SK-N-MC (cell line): ENCODE measurements at regions not wholly inside any gene's neighbourhood (a gene's known extent, or its start where the extent isn't known, plus 50 kb on each side); places are given as distances from the start of the nearest gene placed in this dataset.

ENCODE experiments used
- DNase-seq: peaks from one replicate; pipeline ENCODE4 v3.0.0-alpha.2; 2011; ENCODE audit warnings: low read depth, low spot score
- H3K27ac ChIP-seq: fragments of 200-600 bp; sonication (generic); 2 replicates; pipeline ENCODE4 v1.5.1; 2016; ENCODE audit warnings: mixed run types
- H3K36me3 ChIP-seq: fragments of 200-600 bp; sonication (generic); 2 replicates; pipeline ENCODE4 v1.6.1; 2017; ENCODE audit warnings: antibody characterized with exemption, low read length, mixed read lengths; ENCODE audit not compliant: insufficient read depth
- H3K4me3 ChIP-seq: fragments of 200-600 bp; sonication (generic); 2 replicates; pipeline ENCODE4 v1.5.1; 2016
- H3K9ac ChIP-seq: fragments of 200-600 bp; sonication (generic); 2 replicates; pipeline ENCODE4 v1.8.0; 2017; ENCODE audit warnings: mixed run types, mixed read lengths; ENCODE audit not compliant: insufficient read length
- H3K9me3 ChIP-seq: fragments of 200-600 bp; sonication (generic); 2 replicates; pipeline ENCODE4 v1.6.1; 2017; ENCODE audit warnings: low read depth, mild to moderate bottlenecking, antibody characterized with exemption, low read length, moderate library complexity, mixed read lengths
- EZH2 ChIP-seq: fragments of 200-600 bp; sonication (generic); IDR thresholded peaks from one replicate; pipeline ENCODE4 v1.6.1; 2017; ENCODE audit warnings: antibody characterized with exemption
- FOXP2 ChIP-seq: optimal IDR thresholded peaks from 2 replicates; pipeline ENCODE3; 2011; ENCODE audit warnings: mild to moderate bottlenecking, moderate library complexity; ENCODE audit not compliant: insufficient read depth; ENCODE audit errors: extremely low read length, control extremely low read depth
- POLR2AphosphoS5 ChIP-seq: IDR thresholded peaks from 2 replicates; pipeline ENCODE4 v1.6.1; 2012; ENCODE audit warnings: mild to moderate bottlenecking, low read depth, low read length, borderline replicate concordance

DNA sequence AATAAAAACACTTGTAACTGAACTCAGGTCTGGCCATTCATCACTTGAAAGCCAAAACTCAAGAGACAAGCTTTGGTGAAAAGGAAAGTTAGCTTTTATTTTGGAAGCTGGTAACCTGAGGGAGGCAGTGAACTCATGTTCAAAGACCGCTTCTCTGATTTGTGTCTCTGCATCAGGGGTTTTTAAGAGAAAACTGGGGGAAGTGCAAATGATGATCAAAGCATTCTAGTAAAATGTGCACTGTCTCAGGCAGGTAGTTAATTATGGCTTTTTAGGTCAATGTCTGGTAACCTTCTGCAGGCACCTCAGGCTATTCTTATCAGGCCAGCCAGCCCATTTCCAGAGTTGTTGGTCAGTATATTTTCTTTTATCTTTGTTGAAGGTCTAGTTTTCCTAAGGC is 162.2 kb downstream of the SYT10 start:
- no peaks in the 10 kb centered on the region for H3K36me3 ChIP-seq
- no peaks in the 10 kb centered on the region for H3K9me3 ChIP-seq
- H3K27ac ChIP-seq = no peak overlapping the region
- TF ChIP-seq POLR2AphosphoS5 = no peak
- no peak for TF ChIP-seq FOXP2
- no peak for TF ChIP-seq EZH2
- no peak overlapping the region for H3K4me3 ChIP-seq
- no peak overlapping the region for H3K9ac ChIP-seq
- DNase-seq = no peak

DNA sequence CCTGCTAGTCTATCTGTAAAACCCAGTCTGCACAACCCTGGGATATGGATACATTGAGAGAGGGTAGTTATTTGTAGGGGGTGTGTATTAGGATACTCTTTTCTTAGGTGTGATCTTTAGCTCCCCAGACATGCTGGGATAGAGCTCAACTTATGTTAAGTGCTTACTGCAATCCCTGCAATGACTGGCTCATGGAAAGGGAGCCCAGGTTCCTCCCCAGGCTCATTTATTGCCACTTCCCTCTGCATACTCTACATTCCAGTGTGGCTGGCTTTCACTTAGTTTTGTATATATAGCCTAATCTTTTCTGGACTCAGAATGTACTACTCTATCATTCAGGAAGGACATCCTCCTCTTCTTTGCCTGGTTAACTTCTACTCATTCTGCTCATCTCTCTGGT is 172.0 kb downstream of the SYT10 start:
- Histone ChIP-seq H3K9ac (no peak overlapping the region), H3K4me3 (no peak overlapping the region), H3K9me3 (no peaks in the 10 kb centered on the region), H3K36me3 (no peaks in the 10 kb centered on the region), H3K27ac (no peak overlapping the region)
- TF ChIP-seq FOXP2 (no peak), POLR2AphosphoS5 (no peak), EZH2 (no peak)
- DNase-seq = no peak

DNA sequence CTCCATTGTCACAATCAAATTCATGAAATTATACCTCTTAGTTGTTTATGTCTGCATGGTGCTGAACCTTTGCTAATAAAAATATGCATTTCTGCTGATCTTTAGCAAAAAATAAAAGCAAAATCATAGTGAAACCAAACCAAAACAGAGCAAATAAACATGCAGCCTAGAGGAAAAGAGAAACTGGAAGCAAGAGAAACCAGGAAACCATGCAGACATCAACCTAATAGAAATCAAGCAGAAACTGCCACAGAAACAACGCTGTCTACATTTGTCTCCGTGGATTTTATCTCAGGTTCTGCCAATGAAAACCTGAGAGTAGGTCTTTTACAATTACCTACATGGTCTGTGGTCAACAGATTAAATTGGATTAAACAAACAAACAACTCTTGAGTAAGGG is 173.7 kb downstream of the SYT10 start:
- no peak for DNase-seq
- Histone ChIP-seq H3K27ac (no peak overlapping the region), H3K9ac (no peak overlapping the region), H3K9me3 (no peaks in the 10 kb centered on the region), H3K36me3 (no peaks in the 10 kb centered on the region), H3K4me3 (no peak overlapping the region)
- TF ChIP-seq POLR2AphosphoS5 (no peak), EZH2 (no peak), FOXP2 (no peak)

- H3K36me3 ChIP-seq = no peaks in the 10 kb centered on the region
- H3K27ac ChIP-seq = no peak overlapping the region
- H3K9me3 ChIP-seq = no peaks in the 10 kb centered on the region
- no peak overlapping the region for H3K4me3 ChIP-seq
- DNase-seq = no peak
- H3K9ac ChIP-seq = no peak overlapping the region
- no peak for TF ChIP-seq POLR2AphosphoS5
- TF ChIP-seq EZH2 = no peak
- no peak for TF ChIP-seq FOXP2
These were observed 174.4 kb downstream of the SYT10 start for GRCh38 chr12:33265033-33265731.

DNA sequence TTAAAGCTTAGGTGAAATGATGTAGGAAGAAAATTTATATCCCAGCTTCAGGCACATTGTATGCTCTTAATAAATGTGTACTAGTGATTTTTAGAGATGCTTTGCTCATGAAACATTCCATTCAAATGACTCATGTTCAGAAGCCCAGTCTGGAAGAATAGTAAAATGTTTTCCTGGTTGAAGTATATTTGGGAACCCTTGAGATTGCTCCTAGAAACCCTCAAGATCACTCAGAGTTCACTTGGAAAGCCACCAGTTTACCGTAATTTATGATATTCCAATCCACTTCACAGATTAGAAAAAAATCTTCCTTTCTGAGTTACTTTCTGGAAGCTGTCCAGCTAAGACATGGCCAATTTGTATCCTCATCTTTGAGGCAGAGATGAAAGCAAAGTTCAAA is 186.4 kb downstream of the SYT10 start:
- Histone ChIP-seq H3K36me3 (no peaks in the 10 kb centered on the region), H3K27ac (no peak overlapping the region), H3K9me3 (no peaks in the 10 kb centered on the region), H3K4me3 (no peak overlapping the region), H3K9ac (no peak overlapping the region)
- DNase-seq = no peak
- TF ChIP-seq POLR2AphosphoS5 (no peak), FOXP2 (no peak), EZH2 (no peak)

- H3K36me3 ChIP-seq = no peaks in the 10 kb centered on the region
These were observed 188.1 kb downstream of the SYT10 start for GRCh38 chr12:33251548-33251947.

GRCh38 chr12:33248364-33248763 is 191.3 kb downstream of the SYT10 start:
- no peak for DNase-seq
- H3K9ac ChIP-seq = no peak overlapping the region
- TF ChIP-seq POLR2AphosphoS5 (no peak), FOXP2 (no peak), EZH2 (no peak)
- H3K4me3 ChIP-seq = no peak overlapping the region
- no peaks in the 10 kb centered on the region for H3K9me3 ChIP-seq
- H3K36me3 ChIP-seq = no peaks in the 10 kb centered on the region
- H3K27ac ChIP-seq = no peak overlapping the region

More at GRCh38 chr12:33251548-33251947, 188.1 kb downstream of the SYT10 start:
- Histone ChIP-seq H3K9ac (no peak overlapping the region), H3K9me3 (no peaks in the 10 kb centered on the region), H3K4me3 (no peak overlapping the region), H3K27ac (no peak overlapping the region)
- no peak for DNase-seq
- TF ChIP-seq EZH2 (no peak), POLR2AphosphoS5 (no peak), FOXP2 (no peak)

- no peak overlapping the region for H3K9ac ChIP-seq
- H3K27ac ChIP-seq = no peak overlapping the region
- TF ChIP-seq POLR2AphosphoS5 (no peak), FOXP2 (no peak), EZH2 (no peak)
These were observed 192.0 kb downstream of the SYT10 start for GRCh38 chr12:33247625-33248024.

GRCh38 chr12:33245434-33245833 is 194.2 kb downstream of the SYT10 start:
- H3K27ac ChIP-seq = no peak overlapping the region
- H3K9ac ChIP-seq = no peak overlapping the region
- H3K36me3 ChIP-seq = no peaks in the 10 kb centered on the region
- TF ChIP-seq FOXP2 (no peak), EZH2 (no peak), POLR2AphosphoS5 (no peak)
- no peak for DNase-seq
- no peak overlapping the region for H3K4me3 ChIP-seq
- no peaks in the 10 kb centered on the region for H3K9me3 ChIP-seq

More at GRCh38 chr12:33247625-33248024, 192.0 kb downstream of the SYT10 start:
- no peak for DNase-seq
- no peaks in the 10 kb centered on the region for H3K9me3 ChIP-seq
- no peaks in the 10 kb centered on the region for H3K36me3 ChIP-seq
- H3K4me3 ChIP-seq = no peak overlapping the region
